ENCODE measurements at regions not wholly inside any gene's neighbourhood (a gene's known extent, or its start where the extent isn't known, plus 50 kb on each side); places are given as distances from the start of the nearest gene placed in this dataset.

- no peak for TF ChIP-seq CTCF (IDR thresholded peaks at IDR 0.05; ENCODE audit: insufficient read depth, low read length)
- TF ChIP-seq POLR2AphosphoS5 (IDR thresholded peaks at IDR 0.05; ENCODE audit: low read depth): no peak
- no peak for TF ChIP-seq GABPA (IDR thresholded peaks at IDR 0.05; ENCODE audit: low read depth)
- TF ChIP-seq REST (IDR thresholded peaks at IDR 0.05; ENCODE audit: insufficient replicate concordance, low read depth): no peak
- no peak for TF ChIP-seq SPI1 (IDR thresholded peaks at IDR 0.05; ENCODE audit: borderline replicate concordance, low read depth)
These were observed 66.2 kb upstream of the ONECUT1 start for GRCh38 chr15:52856286-52856685.

Data from HL-60 (cell line).